Umbilical cord (tissue), 1 donor: ENCODE measurements at regions not wholly inside any gene's neighbourhood (a gene's known extent, or its start where the extent isn't known, plus 50 kb on each side); places are given as distances from the start of the nearest gene placed in this dataset.
"Not testable (repeated sequence)": the region's sequence is repeated elsewhere in the genome, so short reads cannot be mapped to it uniquely, and the experiment has no call there.

Experiments used
- DNase-seq: peaks from one replicate; pipeline ENCODE4 v3.0.0-alpha.2; 2015; ENCODE audit warnings: low spot score

DNA sequence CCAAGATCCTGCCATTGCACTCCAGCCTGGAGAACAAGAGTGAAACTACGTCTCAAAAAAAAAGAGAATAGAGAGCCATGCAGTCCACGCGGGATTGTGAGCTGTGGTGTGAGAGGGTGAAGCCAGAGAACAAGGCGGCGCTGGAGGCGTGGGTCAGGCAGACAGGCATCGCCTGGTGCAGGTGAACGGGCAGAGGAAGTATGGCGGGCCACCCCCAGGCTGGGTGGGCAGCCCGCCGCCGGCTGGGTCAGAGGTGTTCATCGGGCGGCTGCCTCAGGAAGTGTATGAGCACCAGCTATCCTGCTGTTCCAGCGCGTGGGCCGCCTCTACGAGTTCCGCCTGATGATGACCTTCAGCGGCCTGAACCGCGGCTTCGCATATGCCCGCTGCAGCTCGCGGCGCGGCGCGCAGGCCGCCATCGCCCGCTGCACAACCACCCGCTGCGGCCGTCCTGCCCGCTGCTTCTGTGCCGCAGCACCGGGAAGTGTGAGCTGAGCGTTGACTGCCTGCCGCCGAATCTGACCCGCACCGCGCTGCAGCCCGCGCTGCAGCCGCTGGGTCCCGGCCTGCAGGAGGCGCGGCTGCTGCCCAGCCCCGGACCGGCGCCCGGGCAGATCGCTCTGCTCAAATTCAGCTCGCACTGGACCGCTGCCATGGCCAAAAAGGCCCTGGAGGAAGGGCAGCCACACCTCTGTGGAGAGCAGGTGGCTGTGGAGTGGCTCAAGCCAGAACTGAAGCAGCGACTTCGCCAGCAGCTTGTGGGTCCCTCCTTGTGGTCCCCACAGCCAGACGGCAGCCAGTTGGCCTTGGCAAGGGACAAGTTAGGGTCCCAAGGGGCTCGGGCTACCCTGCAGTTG is 95.5 kb upstream of the PLEKHM1 start:
- not testable (repeated sequence) for DNase-seq

DNA sequence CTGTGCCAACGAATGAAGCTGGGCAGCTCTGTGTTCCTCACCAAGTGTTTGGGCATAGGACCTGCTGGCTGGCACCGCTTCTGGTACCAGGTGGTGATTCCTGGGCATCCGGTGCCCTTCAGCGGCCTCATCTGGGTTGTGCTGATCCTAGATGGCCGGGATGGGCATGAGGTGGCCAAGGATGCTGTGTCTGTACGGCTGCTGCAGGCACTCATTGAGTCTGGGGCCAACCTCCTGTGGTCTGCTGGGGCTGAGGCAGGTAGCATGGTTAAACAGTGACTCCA is 96.1 kb upstream of the PLEKHM1 start:
- not testable (repeated sequence) for DNase-seq

DNA sequence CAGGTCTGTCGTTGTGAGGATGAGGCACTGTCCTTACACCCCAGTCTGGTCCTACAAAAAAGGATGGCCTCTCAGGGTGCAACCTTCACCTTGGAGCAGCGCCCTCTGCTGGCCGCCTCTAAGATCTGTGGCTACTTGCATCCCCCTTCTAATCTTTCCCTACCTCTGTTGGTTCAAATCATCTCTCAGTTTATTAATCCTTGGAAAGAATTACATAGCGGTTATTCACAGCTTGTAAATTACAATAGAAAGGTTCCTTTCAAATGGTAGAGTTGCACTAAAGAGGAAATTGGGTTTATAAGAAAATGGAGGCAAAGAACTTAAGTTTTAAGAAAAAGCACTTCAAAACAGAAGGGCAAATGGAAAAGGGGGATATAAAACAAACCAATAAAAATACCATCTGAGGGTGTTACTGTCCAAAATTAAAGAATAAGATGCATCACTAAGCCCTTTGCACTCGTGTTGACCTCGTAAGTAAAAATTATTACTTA is 102.0 kb upstream of the PLEKHM1 start:
- DNase-seq: peak; percentile 57

DNA sequence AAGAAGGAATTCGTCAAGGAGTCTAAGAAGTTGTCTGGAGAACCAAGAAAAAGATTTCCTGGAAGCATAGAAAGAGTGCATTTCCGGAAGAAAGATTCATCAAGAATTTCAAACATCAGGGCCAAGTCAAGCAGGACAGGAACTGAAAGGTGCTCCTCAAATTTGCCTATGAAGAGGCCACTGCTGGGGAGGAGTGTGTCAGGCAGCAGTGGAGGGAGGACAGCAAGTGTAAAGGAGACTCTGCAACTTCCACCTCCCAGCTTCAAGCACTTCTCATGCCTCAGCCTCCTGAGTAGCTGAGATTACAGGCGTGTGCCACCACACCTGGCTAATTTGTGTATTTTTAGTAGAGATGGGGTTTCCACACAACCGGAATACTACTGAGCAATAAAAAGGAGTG is 105.8 kb upstream of the PLEKHM1 start:
- DNase-seq: not testable (repeated sequence)

DNA sequence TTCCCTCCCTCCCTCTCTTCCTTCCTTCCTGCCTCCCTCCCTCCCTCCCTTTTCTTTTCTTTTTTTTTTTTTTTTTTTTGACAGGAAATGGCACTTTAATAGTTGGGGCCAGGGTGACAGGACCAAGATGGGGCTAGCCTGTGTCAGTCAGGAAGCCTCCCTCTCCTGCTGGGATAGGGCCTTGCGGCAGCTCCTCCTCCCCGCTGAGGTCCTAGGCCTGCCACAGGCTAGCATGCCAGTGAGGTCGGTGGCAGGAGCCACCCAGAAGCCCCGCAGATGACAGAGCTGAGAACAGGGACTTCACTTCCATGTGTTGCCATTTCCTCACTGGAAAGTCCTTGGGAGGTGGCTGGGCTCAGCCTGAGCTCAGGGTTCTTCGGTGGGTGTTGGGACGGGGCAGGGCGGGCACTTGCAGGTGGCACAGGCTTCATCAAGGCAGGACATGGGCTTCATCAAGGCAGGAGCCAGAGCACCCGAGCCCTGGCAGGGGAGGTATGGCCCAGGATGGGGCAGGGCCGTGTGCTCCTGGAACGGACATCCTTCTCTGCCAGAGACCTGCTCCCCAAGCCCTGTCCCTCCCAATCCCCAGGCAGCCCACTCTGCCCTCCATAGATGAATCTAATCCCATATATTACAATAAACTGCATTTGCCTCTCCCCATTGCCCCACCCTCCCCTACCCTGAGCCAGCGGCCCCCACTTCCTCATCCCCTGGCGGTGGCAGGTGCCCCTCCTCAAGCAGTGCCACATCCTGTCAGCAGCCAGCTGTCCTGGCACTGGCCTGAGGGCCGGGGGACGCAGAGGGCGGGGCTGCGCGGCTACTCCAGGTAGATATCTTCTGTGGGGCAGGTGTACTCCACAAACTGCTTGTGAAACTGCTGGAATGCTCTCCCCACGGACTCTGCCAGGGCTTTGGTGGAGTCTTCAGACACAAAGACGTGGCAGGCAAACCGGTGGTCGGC is 109.8 kb upstream of the PLEKHM1 start:
- DNase-seq: not testable (repeated sequence)

DNA sequence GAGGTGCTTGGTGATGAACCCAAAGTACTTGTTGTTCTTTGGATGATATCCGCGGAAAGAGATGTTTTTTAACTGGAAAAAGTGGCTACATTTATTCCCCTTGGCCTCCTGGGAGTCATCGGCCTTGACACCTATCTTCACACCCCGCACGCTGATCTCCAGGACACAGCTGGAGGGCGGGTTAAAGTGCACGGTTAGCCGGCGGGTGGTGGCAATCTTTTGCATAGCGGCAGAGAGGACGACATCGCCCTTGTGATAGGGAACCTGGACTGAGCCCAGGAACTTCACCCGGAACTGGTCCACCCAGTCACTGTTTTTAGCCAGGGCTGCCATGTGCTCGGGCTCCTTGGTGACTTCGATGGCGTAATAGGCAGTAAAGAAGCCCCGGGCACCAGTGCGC is 110.5 kb upstream of the PLEKHM1 start:
- not testable (repeated sequence) for DNase-seq

DNA sequence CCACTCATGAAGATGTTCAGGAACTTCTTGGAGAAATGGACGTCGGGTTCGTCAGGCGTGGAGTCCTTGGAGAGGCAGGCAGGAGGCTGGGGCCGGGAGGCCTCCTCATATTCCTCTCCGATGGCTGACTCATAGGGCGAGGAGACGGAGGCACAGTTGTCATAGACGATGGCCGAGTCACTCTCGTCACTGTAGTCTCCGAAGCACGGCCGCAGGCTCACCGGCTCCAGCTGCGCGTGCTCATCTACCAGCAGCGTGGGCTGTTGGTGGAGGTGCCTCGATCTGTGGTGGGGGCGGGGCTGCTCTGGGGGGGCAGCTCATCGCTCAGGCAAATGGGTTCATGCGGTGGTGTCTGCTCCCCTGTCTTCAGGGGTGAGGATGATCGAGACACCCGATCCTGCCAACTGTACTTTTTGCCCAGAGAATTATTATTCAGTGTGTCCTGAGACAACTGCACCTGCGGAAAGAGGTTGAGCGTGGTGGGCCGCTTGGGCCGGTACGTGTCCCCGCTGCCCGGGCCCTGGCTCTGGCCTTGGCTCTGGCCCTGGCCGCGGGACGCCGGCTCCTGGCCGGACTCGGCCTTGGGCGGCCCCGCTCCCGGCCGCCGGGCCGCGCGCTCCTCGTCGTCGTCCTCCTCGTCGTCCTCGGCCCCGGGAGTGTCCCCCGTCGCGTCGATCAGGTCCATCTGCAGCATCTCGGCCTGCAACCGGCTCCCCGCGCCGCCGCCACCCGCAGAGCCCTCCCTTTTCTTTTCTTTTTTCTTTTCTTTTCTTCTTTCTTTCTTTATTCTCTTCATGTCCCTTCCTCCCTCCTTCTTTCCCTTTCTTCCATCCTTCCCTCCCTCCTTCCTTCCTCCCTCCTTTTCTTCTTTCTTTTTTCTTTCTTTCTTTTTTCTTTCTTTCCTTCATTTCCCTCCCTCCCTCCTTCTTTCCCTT is 111.4 kb upstream of the PLEKHM1 start:
- not testable (repeated sequence) for DNase-seq

DNA sequence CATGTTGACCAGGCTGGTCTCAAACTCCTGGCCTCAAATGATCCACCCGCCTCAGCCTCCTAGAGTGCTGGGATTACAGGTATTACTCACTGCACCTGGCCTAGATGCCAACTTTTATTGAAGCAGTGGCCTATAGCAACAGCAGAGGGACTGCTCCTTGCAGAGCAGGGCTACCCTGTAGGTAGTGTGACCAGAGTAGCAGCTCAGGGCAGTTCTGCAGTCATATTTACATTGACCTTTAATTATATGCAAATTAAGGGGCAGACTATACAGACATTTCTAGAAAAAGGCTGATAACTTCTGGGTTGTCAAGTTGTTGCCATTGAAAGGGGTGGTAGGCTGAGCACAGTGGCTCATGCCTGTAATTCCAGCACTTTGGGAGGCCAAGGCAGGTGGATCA is 115.2 kb upstream of the PLEKHM1 start:
- DNase-seq: not testable (repeated sequence)

DNA sequence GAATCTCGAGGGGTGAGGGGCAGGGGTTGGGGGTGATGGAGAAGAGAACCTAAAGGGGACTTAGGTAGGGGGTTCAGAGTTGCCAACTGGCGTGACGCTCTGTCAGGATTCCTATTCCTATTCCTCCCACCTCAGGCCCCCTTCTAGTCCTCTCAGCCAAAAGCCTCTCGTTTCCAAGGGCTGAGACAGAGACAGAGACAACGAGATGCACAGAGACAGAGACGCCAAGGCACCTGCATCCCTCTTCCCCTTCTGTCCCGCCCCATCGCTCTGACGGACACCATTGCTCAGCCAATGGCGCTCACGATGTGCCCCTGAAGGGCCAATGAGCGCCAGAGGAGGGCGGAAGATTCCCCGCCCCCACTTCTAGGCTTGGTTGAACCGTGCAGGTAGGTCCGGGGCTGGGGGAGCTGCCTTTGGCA is 129.5 kb upstream of the PLEKHM1 start:
- DNase-seq: peak; percentile 69

DNA sequence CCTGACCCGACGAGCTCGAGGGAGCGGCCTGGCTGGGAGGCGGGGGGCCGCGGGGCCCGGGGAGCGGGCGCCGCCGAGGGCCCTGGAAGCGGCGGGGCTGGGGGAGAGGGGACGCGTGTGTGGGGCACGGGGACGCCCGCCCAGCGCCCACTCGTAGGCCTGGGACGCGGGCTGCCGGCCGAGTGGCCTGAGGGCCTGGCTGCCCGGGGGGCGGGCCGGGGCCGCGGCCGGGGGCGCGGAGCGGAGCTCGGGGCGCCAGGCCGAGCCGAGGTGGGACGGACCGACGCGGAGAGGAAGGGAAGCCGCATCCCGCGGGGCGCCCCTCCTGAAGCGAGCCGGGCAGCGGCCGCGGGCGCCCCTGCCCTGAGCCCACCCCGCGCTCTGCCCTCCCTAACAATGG is 129.9 kb upstream of the PLEKHM1 start:
- DNase-seq: not testable (repeated sequence)

DNA sequence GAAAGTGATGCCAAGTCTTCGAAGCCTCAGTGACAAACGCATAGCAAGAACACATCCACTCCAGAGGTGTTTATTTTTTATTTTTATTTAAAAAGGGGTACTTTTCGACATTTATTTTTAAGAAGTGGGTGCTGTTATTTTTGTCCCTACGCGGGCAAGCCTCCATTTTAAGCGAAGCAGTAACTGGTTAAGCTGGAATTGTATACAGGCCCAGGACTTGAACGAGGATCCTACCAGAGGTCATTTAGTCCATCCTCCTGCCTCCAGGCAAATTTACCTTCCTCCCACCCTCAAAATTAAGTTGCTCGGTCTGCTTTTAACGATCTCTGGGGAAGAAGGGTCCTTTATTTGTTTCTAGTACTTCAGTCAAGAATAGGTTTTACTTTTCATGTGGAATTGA is 130.6 kb upstream of the PLEKHM1 start:
- not testable (repeated sequence) for DNase-seq

DNA sequence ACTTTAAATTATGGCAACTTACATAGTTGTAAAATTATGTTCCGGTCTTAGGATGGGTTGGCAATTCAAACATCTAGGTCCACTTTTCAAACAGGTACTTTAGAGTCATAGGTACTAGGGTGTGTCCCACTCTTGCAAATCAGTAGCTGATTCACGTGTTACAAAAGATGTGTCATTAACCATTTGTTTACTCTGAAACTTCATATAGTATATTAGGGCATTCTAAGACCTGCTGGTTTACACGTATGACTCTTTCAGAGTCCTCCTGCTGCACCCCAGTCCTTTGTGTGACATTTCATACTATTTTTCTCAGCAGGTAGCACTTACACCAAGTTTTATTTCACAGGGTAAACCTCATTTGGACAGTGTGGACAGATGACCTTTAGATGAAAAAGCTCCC is 131.8 kb upstream of the PLEKHM1 start:
- not testable (repeated sequence) for DNase-seq

DNA sequence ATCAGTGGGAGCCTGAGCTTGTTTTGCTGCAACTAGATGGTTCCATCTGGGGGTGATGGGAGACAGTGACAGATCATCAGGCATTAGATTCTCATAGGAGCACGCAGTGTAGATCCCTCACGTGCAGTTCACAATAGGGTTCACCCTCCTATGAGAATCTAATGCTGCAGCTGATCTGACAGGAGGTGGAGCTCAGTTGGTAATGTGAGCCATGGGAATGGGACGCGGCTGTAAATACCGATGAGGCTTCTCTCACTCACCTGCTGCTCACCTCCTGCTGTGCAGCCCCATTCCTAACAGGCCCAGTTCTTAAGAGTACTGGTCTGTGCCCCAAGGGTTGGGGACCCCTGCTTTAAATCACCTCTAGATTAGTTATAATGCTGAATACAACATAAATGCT is 137.5 kb upstream of the PLEKHM1 start:
- DNase-seq: no peak

DNA sequence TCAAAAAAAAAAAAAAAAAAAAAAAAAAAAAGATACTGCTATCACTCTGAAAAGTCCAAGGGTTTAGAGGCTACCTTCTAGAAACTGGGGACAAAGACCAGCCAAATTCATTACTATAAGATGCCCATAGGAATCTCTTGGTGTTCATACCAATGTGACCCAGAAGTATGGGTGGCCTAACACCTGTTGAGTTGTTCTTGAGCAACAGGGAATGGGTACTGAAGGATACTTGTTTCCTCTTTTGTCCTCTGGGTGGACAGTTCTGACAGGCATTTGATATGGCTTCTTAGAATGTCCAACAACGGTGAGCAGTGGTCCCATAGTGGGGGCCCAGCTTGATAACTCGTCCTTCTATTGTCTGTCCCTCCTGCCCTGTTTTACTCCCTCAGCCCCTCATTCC is 141.4 kb upstream of the PLEKHM1 start:
- DNase-seq: no peak

DNA sequence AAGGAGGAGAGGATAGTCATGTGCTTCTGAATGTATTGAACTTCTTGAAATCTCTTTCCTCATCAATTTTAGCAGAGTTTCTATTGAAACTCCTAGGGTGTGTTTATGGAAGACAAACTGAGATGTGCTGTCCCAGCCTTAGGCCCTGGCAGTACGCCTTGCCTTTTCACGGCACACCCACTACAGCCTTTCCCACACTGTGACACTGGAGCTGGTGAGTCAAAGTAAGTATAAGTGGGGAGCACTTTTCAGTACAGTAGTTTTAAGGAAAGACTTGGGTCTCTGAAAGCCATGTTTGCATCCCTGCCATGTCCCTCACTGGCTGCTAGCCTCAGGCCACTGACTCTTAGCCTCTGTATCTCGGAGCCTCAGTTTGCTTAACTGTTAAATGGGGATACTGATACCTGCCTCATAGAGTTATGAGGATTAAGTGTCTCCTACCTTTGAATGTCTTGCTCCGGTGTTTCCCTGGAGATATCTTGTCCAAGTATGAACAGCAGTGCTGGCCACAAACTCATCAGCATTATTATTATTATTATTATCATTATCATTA is 144.7 kb upstream of the CRHR1 start:
- DNase-seq: no peak

DNA sequence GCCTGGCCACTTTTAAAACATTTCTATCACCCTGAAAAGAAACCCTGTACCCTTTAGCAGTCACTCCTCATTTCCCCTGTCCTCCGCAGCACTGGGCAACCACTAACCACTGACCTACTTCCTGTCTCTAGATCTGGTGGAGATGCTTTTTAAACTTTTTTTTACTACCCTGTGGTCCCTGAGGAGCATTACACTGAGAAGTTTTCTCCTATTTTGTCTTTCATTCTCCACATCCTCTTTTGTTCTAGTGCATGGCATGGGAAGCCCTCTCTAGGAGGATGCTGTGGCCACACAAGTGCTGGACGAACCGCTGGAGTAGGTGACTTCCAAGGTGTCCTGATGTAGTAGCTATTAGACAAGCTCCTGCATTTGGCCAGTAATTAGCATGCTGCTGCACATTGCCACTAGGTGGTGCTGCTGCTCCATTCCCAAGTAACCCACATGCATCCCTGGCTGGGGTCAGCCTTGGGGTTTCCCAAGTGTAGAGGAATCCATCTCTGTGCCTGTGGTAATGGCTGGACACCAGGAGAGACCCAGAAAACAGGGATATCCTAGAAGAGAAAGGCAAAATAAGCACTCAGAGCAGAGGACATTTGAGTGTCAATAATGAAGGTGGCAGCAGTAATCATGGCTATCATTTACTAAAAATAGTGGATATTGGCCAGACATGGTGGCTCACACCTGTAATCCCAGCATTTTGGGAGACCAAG is 143.8 kb upstream of the CRHR1 start:
- DNase-seq: peak; percentile 61

DNA sequence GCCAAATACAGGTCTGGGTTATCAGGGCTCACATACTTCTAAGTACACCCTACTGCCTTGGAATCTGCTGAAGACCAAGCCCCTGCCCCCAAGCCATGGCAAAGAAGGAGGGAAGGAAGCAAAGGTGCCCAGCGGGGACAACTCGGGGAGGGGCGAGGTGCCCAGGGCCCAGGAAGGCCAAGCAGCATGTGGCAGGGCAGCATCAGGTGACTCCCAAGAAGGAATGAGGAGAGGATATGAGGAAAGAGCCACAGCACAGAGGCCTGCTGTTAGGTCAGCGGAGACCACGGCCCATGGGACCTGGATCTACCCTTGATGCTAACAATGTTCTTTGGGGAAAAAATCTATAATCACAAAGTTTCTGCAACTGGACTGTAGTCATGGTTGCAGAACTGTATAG is 142.6 kb upstream of the CRHR1 start:
- no peak for DNase-seq

DNA sequence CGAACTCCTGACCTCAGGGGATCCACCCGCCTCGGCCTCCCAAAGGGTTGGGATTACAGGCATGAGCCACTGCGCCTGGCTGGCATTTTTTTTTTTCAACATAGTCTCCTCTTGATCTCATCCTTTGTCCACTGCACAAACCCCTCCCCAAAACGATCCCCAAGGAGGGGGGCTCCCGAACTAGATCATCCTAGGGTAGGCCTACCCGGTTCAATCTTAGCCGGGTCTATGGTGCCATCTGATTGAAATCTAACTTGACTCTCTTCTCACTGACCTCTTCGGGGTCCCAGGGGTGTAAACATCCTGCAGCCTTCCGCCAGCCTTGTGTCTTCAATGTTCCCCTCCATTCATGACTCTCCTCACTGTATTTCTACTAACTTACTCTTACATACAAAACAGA is 140.5 kb upstream of the CRHR1 start:
- no peak for DNase-seq

DNA sequence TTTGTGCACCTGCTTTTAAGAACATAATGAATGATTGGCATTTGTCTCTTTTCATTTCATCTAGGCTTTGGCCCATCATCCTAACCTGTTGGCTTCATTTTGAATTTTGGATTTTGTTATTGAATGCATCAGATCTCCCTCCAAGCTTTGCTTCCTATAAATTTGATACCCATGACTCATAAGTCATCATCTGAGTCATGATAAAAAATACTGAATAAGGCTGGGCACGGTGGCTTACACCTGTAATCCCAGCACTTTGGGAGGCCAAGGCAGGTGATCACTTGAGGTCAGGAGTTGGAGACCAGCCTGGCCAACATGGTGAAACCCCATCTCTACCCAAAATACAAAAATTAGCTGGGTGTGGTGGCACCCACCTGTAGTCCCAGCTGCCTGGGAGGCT is 139.5 kb upstream of the CRHR1 start:
- not testable (repeated sequence) for DNase-seq

DNA sequence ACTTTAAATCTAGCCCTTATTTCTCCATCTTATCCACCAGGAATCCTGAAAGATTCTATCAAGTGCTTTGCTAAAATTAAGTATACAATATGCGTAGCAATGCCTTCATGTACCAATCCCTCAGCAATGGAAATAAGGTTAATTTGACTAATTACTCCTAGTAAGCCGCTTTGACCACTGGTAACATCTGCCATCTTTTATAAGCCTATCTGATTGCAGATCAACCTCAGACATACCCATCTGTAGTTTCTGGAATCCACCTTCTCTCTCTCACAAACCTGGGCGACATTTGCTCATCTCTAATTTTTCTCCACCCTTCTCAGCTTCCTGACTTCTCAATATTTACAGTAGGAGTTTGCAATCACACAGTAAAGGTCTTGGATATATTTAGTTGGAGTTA is 138.8 kb upstream of the CRHR1 start:
- no peak for DNase-seq
